HPDE6-E6E7 (cell line): ENCODE measurements at regions not wholly inside any gene's neighbourhood (a gene's known extent, or its start where the extent isn't known, plus 50 kb on each side); places are given as distances from the start of the nearest gene placed in this dataset.
"Not testable (repeated sequence)": the region's sequence is repeated elsewhere in the genome, so short reads cannot be mapped to it uniquely, and the experiment has no call there.

Experiments used
- DNase-seq: peaks from one replicate; pipeline ENCODE4 v3.0.0; 2011; ENCODE audit warnings: missing footprints; ENCODE audit errors: extremely low spot score

DNA sequence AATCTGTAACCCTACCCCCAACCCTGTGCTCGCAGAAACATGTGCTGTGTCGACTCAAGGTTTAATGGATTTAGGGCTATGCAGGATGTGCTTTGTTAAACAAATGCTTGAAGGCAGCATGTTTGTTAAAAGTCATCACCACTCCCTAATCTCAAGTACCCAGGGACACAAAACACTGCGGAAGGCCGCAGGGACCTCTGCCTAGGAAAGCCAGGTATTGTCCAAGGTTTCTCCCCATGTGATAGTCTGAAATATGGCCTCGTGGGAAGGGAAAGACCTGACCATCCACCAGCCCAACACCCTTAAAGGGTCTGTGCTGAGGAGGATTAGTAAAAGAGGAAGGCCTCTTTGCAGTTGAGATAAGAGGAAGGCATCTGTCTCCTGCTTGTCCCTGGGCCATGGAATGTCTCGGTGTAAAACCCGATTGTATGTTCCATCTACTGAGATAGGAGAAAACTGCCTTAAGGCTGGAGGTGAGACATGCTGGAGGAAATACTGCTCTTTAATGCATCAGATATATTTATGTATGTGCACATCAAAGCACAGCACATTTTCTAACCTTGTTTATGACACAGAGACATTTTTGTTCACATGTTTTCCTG, 94.4 kb downstream of the LSM3 start:
- not testable (repeated sequence) for DNase-seq

DNA sequence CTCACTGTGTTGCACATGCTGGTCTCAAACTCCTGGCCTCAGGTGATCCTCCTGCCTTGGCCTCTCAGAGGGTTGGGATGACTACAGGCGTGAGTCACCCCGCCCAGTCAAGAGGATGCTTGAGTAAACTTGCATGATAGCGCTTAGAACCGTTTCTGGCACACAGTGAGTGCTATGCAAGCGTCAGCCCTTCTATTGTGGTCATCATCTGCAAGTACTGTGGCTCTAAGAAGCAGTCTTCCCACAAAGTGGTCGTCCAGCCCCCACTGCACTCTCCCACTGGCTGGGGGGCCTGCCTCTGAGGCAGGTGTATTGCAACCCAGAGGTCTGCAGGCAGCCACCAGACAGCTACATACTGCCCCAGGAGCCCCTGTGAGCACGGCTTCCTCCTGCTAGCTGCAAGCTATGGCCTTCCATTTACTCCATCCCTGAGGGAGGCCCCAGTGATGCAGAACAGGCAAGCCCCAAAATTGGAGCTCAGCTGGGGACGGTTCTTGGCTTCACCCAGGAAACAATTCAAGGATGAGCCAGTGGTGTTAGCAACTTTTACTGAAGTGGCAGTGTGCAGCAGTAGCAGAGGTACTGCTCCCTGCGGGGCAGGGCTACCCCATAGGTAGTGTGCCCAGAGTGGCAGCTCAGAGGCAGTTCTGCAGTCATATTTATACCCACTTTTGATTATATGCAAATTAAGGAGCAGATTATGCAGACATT, 95.4 kb downstream of the LSM3 start:
- no peak for DNase-seq

DNA sequence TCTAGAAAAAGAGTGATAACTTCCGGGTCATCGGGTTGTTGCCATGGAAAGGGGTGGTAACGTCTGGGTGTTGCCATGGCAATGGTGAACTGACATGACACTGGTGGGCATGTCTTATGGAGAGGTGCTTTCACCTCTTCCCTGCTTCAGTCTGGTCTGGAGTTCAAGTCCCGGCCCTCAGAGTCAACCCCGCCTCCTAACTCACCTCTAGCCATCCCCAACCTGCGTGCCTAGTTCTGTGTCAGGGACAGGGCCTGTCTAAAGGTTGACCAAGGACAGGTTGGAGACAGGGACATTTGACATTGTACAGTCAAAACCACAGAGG, 96.0 kb downstream of the LSM3 start:
- no peak for DNase-seq

DNA sequence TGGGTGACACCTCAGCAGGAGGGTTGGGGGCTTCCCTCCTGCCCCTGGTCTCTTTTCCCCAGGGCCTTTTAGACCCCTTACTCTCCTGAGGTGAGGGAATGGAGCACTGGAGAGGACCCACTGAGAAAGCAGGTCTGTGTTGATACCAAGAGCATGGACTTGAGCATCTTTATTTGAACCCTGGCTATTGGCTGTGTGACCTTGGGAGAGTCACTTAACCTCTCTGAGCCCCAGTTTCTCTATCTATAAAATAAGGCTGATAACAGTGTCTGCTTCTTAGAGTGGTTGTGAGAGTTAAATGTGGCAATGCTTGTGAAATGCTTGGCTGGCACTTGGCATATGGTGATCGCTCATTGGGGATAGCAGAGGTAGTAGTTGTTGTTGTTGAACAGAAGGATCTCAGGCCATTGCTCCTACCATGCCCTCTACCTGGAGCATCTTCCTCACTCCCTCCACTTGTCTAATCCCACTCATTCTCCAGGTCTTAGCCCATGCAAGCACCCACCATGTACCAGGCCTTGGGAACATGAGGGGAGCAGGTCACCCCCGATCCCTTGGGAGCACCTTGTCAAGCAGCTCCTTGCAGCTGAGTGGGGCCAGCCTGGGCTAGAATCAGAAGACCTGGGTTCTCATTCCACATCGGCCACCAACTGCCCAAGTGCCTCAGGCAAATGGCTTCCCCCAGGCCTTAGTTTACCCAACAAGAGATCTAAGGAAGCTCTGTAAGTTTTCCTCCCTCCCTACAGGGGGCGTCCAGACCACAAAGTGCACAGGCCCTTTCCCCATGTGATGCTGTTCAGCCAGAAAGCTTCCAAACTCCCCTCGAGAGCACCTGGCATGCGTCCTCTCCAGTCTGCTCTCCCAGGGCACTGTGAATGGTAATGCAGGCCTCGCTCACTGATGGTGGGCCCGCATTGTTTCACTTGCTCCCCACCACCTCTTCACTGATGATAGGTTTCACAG, 96.7 kb downstream of the LSM3 start:
- DNase-seq = no peak

DNA sequence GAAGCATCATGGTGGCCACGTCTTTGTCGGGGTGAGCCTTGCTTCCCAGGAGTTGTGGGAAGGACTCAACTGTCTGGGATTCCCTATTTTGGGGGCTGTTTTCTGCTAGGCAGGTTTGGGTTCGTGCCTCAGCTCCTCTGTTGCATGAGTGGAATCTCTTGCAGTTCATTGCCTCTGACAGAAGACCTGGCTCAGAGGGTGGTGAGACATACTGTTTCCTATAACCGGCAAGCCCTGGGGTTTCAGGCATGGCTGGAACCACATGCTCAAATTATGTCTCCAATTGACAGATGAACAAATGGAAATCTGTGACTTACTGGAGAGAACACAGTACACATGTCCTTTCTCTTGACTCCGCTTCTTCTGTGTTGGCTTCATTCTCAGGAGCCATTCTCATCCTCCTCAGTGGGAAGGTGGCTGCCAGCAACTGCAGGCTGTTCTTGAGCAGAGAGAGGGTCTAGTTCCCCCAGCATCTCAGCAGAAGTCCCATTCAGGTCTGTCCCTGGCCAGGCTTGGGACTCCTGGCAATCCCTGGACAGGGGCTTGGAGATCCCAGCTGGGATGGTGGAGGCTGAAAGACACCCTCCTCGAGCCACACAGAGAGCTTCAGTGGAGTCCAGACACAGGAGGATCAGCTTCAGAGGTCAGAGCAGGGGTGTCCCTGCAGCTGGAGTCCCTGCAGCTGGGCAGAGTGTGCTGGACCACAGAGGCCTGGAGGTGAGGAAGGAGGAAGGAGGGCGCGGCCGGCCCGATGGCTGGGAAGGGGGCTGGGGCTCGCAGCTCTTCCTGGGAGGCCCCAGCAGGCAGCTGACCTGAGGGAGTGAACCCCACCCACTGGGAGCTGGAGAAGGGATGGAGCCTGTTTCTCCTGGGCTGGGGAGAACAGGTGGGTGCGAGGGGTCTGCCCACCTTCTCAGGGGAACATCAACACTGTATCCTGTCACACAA, 97.6 kb downstream of the LSM3 start:
- DNase-seq = no peak

DNA sequence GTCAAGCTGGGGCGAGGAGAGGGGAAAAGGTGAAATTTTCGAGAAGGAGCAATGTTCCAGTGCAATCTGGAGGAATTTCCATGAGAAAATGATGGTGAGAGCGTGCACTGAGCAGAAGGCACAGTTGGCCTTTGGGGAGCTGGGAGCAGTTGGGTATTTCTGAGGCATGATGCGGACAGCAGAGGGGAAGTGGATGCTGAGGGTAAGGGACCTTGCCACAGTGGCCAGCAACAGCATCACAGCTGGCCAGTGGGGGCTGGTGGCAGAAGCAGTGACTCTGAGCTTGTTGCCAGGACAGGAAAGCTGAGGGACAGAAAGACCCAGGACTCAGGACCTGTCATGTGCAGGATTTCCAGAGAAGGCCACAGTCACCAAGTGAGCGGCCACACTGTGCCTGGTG, 98.9 kb downstream of the LSM3 start:
- DNase-seq = no peak

DNA sequence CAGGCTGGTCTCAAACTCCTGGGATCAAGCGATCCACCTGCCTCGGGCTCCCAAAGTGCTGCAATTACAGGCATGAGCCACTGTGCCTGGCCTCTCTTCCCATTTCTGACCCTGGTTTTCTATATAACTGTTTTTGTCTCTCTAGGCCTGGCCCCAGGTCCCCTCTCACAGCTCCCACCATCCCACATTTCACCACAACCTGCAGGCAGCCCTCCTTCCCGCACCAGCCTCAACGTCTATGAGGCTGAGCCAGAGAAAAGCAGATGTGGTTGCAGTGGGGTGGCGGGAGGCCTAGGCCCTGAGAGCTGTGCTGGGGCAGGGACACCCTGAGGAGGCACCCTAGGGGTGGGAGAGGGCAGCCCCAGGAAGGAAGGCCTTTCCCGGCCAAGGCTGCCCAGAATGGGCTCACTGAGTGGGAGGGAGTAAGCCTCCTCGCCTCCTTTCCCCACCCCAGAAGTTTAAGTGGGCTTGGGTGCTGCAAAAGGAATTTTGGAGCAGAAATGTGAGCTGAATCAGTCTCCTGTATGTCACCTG, 99.7 kb downstream of the LSM3 start:
- no peak for DNase-seq

DNA sequence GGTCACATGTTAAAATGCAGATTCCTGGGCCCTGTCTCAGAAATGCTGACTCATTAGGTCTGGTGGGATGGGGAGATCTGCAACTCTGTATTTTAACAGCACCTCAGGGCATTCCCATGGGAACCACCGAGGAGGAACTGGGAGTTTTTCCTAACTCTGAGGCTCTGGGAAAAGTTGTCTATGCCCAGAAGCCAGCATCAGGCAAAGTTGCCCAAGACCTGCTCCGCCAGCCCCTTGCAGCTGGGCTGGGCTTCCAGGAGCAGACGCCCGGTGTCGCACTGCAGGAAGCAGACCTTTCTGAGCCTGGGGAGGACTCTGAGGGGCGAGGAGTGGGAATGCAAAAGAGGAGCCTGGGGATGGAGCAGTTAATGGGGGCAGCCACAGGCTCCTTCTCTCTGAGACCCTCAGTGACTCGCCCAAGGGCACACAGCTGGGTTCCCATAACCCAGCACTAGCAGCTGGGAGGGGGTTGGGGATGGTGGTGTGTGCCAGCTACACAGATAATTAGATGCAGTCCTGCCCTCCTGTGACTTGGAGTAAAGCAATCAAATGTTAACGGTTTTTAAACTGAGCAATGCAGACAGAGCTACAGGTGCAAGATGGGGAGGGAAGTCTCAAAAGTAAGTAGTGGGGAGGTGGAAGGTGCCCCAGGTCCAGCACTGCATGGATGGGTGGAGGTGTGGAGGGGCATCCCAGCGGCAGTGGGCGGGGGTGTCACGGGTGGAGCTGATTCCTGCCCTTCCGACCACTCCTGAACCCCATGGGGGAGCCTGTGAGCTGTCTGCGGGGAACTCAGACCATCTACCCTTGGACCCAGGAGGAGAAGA, 100.4 kb downstream of the LSM3 start:
- DNase-seq = no peak

DNA sequence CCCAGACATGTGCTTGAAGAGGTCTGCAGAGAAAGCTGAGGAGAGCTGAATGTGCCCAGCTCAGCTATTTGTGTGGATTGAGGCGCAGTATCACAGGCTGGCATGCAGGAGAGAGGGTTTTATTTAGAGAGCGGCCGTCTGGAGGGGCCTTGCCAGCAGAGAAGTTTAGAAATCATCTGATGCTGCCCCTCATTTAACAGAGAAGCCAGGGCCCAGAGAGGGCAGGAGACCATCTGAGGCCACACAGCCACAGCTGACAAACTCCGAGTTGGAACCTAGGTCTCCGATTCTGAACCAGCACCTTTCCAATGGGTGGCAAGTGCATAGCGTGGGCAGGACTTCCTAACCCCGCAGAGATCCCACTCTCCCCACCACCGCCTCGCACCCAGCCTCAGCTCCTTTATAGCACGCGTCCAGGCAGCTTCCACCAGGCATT, 101.0 kb downstream of the LSM3 start:
- no peak for DNase-seq

DNA sequence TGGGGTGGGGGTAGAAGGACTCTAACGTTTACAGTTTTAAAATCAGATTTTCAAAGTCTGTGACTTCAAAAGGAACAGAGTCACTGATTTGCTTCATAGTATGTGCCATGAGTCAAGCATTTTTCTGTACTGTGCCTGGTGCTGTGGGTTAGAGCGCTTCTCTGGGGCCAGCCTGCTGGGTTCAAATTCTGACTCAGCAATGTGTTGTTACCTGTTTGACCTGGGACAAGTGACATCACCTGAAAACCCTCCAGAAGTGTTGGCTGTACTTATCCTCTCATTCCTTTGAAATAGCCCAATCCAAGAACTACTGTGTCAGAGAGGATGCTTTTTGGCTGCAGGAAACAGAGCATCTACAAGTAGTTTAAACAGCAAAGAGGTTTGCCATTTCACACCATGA, 101.7 kb downstream of the LSM3 start:
- no peak for DNase-seq

DNA sequence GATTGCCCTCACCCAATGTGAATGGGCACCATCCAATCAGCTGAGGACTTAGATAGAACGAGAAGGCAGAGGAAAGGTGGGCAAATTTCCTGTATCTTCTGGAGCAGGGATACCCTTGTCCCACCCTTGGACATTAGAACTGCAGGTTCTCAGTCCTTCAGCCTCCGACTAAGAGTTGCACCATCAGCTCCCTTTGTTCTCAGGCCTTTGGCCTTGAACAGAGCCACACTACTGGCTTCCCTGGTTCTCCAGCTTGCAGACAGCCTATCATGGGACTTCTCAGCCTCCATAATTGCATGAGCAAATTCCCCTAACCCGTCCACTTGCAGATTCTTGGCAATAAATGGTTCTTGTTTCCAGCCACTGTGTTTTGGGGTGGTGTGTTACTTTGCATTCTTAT, 102.4 kb downstream of the LSM3 start:
- DNase-seq = no peak

DNA sequence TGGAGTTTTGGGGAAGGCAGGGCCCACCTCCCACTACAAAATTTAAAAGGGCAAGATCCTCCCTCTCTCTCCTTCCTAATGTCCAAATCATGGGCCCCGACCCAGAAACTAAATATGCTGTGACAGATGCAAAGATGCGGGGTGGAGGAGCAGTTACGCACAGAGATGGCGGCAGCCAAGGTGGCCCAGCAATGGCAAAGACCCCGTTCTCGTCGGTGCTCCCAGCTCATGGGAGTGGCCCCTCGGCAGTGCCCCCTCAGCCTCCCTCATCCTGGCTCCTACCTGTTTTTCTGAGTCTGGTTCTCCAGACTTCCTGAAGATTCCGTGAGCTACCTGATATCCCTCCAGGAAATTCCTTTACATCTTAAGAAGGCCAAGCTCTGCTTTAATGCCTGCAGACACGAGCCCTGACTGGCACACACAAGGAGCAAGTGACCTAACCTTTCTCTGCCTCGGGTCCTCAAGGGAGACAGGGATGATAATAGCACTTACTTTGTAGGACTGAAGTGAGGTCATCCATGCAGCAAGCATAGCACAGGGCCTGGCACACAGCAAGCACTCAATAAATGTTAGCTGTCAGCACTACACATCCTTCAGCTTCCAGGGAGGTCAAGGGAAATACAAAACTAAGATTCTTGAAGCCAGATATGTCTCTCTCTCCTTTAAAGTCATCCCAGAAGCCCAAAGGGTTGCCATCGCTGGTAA, 103.5 kb downstream of the LSM3 start:
- DNase-seq = no peak

DNA sequence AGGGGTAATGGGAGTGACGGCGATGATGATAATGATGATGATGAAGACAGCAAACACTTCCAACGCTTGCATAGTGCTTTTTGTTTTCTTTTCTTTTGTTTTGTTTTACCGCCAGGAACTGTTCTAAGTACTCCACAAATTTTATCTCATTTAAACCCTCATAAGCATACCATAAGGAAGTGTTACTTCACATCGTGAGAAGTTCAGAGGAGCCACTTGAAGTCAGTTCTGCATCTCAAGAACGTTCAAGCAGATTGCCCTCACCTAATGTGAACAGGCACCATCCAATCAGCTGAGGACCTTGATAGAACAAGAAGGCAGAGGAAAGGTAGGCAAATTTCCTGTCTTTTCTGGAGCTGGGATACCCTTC, 104.1 kb downstream of the LSM3 start:
- no peak for DNase-seq

DNA sequence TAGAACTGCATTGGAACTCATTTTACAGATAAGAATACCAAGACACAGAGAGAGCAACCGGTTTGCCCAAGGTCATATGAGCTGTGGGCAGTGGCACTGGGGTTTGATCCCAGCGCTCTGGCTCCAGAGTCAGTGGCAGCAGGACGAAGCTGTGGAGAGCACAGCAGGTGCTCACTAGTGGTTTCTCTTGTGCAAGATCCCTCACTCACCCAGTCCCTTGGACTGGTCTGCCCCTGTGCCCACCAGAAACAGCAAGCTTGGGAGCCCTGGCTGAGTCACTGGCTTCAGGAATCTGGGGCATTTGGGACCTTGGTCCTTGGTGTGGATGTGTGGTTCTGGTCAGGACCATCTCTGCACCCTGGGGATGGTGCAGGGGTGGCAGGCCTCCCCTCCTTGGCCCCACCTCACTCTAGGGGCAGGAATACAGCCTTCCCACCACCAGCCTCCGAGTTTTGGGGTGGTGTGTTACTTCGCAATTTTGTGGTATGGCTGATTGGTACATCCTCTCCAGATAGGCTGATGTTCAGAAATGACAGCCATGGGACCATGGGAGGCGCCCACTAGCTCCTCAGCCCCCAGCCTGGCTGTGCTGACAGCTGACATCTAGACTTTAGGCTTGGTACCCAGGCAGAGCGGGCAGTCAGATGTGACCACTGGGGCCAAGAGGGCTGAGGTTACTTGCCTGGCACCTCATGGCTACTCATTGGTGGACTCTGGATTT, 104.6 kb downstream of the LSM3 start:
- no peak for DNase-seq

DNA sequence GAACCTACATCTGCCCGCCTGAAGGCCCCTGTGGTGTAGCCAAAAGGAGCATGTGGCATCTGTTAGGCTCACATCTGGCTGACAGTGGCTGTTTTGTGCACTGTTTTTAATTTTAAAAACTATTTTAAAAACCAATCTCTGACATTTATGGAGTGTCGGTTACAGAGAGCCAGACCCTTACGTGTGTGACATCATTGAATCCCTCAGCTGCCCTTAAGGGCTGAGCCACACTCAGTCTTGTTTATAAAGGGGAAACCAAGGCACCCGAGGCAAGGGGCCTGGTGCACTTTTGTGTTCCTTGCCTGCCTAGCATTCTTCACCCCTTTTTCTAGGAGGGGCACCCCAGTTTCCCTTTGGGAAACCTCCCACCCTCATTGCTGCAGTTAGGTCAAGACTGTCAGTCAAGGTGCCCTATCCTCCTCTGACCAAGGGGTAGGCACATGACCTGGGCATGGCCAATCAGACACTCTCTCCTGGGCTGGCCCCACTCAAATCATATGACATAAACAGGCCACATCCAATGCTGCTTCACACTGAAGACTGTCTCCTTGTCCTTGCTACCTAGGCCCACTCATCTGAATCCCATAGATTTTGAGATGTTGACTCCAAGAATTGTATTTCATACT, 105.3 kb downstream of the LSM3 start:
- no peak for DNase-seq

DNA sequence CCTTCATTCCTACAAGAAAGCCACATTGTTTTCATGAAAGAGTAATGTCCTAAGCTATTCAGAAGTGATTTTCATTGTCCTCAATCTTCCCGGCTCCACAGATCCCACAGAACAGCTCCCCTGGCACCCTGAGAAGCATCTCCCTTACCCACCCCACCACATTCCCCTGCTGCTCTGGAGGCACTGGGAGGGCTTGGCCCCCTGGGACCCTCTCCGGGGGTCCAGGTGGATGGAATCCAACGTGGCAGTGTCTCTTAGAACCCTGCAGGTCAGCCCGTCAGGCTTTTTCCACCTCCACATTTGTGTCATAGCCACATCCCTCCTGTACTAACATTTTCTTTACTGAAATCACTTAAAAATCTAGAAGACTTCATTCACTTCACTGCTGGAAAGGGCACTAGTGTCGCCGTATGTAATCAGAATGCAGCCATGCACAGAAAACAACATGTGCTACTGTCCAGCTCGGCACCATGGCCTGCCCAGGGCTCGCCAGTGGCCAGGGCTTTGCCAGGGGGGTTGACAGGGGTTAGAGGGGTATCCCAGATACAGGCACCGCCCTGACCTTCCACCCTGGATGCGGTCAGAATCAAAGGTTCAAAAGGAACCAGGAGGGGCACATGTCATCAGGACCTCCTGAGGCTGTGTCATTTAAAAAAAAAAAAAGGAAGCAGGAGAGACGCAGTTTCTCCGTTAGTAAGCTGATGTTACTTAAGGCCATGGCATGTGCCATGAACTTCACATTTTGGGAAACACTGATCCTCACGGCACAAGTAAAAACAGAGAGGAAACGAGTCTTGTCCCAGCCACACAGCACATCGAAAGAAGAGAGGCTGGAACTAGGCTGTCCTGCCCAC, 106.3 kb downstream of the LSM3 start:
- DNase-seq = no peak

DNA sequence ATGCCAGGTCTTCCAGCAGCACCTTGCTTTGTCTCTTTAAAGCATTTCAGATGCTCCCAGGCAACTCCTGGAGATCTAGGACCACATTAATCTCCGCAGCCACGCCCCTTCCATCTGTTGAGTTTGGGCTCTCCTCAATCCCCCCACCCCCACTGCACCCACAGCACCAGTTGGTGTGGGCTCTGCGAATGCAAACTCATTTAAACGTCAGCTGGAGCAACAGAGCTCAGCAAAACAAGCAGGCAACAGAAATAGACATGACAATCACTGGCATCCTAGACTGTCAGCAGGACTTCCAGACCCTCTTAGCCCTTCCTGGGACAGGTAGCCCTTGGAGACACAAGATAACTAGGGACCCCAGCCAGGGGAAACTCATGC, 106.9 kb downstream of the LSM3 start:
- no peak for DNase-seq
